Fibroblast of upper back skin (primary cell): ENCODE measurements at regions not wholly inside any gene's neighbourhood (a gene's known extent, or its start where the extent isn't known, plus 50 kb on each side); places are given as distances from the start of the nearest gene placed in this dataset.
"Not testable (repeated sequence)": the region's sequence is repeated elsewhere in the genome, so short reads cannot be mapped to it uniquely, and the experiment has no call there.

Source experiments
- DNase-seq: peaks from one replicate; pipeline ENCODE4 v3.0.0-alpha.2; 2013

DNA sequence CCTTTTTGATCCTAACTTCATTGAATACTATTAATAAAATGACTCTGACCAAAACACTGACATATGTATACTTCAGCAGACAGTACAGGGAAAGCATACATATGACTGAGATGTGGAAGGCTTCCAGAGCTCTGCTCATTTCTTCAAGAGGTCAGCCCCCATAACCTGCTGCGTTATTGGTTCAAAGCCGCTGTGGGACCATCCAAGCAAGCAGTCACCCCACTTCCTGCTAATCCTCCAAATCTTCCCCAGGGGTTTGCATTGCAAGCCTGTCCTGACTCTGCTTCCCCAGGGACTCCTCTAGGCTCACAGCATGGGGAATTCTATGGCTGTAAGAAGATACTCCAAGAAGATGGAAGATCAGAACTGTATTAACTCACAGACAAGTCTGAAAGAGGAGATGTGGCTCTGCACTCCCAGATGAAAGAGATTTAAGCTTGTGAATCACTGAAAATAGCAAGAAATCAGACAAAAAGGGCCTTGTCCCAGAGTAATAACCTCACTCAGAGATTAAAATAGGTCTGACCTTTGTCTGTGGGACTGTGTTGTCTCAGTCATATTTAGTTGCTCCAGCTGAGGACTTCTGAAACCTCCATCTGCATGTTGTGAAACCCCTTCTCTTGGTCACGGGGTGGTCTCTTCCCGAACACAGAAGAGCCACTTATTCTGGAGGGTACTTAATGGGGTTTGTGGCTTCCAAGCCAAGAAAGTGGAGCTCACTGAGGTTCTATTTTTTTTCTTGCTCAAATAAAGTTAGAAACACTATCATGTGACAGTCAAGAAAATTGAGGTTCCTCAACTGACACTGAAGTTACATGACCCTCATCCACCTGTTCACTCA lies 101.5 kb upstream of the MARCKS start:
- DNase-seq, result no peak

DNA sequence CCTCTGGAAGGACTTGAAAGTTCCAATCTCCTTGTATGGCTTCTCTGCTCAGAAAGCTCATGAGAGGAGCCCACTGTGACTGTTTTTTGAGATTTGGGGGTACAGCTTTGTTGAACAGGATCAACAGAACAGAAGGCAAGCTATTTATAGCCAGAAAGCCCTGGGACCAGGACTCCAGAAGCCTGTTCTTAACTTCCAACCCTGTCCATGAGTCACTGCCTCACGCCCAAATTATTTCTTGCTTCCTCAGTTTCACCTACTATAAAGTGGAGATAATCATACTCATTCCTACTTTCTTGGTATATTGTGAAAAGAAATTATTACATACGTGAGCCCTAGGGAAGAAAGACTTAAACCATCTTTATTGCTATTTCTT lies 100.9 kb upstream of the MARCKS start:
- DNase-seq, result no peak

DNA sequence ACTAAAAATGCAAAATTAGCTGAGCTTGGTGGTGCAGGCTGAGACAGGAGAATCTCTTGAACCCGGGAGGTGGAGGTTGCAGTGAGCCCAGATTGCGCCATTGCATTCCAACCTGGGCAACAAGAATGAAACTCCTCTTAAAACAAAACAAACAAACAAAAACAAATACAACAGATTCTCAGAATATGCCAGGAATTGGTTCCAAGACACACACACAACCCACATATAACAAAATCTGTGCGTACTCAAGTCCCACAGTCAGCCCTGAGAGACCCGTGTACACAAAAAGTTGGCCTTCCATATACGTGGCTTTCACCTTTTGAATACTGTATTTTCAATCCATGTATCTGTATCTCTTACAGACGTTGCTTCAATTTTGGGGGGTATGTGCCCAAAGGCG lies 98.9 kb upstream of the MARCKS start:
- DNase-seq, result no peak

DNA sequence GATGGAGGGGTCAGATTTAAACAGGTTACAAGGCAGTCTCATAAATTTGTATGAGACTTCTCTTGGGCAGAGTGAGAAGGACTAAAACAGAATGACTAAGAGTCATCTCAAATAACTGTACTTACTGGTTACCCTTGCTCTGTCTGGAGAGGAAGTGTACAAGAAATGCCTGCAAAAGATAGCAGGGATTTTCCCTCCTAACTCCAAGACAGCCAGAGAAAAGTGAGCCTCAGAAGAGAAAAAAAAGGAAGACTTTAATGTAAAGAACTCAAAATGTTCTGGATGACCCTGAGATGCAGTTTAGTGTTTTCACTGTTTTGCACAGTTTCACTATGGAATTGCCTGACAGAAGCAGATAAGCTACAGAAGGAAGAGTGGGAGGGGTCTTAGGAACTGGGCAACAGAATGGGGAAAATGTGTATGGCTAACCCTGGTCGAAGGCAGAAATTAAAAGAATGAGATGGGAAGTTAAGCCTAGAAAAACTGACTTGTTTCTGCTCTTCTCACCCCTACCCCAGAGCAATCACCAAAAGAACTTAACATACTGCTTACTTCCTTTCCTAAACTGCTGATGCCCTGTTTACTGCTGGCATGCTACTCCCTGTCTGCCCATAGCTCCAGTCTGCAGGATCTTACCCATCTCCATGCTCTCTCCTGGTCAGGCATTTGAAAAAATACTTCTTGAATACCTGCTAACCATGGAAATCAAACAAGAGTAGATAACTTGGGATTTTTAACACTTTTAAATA lies 98.1 kb upstream of the MARCKS start:
- no peak for DNase-seq

DNA sequence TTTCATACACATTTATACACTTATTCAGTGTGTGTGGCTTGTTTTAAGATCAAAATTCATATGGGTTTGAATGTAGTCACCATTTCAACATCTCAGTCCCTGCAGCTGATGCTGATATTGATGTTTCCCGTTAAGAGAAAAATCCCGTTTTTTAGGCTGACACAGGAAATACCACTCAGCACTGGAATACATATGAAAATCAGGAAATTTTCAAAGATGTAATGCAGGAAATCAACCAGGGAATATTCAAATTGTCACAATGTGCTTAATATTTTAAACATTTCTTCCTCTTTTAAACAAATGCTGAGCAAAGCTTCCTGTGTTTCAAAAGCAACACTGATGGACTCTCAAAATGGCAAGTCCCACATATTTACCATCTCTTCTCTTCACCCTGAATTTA lies 94.5 kb upstream of the MARCKS start:
- peak; percentile 63 for DNase-seq

DNA sequence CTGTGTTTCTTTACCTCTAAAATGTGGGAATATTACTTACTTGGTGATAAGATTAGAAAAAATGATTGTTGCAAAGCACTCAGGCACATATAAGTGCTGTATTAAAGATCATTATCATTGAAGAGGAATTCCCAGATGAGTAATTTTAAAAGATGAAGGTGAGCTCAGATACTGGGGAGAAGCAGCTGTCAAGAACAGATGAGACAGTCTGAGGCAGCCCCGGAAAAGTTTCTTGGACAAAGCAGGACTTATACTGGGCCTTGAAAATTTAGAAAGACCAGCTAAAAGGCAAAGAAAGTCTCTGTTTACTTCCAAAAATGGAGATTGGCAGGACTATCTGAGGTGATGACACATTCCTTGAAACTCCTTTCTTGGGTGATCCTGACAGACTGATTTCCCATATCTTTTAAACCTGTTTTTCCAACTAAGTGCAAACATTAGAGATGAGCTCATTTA lies 93.8 kb upstream of the MARCKS start:
- no peak for DNase-seq

DNA sequence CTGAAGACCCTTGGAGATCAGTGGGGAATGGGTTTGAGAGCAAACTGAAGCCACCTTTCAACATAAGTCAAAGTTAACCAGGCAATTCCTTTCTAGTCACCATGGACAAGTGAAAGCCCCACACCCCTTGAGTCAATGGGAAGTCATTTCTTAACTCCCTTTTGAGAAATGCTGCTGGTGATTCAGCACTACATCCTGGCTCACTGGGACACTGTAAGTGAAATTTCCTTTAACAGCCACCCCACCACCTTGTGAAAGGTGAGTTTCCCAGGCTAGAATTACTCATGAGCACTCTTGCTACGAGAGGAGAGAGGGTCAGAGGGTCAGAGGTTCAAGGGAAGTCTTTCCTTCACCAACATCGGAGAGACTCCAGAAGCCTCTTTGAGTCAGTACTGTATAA lies 93.3 kb upstream of the MARCKS start:
- peak; percentile 63 for DNase-seq

DNA sequence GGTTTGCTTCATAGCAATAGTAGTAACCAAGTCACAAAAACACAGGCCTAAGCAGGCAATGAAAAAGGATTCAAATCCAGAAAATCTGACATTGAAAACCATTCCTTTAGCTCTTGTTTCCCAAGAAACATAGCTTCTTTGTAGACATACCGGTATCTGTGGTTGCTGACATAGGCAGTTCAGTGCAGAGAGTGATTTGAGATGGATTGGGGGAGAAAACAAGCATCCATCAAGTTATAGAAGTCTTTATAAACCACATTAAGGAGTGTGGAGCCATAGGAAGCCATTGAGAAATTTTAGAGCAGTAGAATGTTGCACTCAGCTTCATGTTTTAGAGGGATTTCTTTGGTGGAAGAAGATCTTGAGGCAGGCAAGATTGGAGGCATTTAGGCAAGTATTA lies 91.2 kb upstream of the MARCKS start:
- no peak for DNase-seq

DNA sequence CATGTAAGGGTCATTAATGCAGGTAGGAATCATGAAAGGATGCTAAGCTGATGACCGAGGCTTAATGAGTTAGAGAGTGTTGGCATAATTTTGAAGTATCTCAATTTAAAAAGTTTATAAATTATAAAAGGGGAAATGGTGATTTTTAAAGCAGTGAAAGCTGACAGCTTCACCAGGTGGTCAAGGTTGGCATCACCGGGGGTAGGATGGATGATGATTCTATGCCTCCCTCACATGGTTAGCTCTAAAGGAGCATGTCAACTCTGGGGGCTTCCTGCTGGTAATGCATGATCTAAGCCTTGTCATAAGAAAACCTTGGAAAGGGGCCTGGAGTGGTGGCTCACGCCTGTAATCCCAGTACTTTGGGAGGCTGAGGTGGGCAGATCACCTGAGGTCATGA lies 89.2 kb upstream of the MARCKS start:
- no peak for DNase-seq

DNA sequence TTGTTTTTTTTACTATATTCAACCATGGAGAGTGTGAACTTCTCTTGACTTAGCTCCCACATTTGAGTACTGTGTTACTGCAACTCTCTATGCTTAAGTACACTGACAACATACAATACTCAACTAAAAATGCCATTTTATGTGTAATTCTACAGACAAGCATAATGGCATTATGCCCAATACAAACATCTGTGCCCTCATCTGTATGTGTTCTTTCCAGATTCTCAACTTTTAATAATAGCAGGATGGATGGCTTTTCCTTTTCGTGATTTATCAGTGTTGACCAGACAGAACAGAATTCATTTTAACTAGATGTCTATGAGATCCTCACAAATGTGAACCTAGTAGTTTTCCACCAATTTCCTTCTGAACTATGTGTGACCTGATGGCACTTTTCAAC lies 84.2 kb upstream of the MARCKS start:
- DNase-seq, result no peak

DNA sequence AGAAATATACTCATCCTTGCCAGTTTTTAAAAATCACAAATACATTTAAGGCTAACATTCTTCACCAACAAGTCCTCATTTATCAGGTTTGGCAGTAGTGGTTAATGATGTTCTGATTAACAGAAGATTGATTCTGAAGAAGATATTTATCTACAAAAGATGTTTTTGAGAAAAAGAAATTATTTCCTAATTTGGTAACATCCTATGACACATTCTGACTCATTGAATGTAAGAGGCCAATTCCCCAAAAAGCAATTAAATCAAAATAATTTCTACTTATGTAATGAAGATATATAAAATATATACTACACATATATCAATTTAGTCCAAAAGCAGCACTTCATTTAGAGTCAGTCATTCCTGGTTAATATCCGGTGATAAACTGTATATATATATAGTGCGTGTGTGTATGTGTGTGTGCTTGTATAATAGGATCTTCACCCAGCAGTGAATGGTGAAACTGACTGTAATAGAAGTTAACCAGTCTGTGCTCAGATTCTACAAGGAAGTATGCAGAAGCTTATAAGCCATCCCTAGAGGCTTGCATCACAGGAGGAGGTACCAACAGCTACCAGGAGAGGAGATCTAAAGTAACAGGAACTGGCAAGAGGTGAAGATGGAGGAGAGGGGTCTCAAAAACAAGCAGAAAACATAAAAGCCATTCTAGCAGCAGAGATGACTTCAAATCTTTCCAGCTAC lies 82.9 kb upstream of the MARCKS start:
- peak; percentile 91 for DNase-seq

DNA sequence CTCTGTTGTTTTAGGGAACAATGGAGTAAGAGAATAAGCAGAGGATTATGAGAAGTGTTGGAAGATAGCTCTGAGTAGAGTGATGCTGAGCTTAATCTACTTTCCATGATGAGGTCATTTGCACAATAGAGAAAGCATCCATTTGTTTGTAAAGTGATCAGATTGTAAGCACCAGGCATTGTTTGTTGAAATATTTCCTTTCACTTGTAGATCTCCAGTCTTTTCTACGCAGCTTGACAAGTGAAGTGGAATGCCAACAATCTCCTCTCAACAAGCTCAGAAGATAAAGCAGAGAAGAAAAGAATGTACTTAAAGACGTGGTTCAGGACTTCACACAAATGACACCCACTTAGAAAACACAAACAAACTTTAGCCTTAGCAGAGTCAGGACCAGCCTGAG lies 80.1 kb upstream of the MARCKS start:
- no peak for DNase-seq

DNA sequence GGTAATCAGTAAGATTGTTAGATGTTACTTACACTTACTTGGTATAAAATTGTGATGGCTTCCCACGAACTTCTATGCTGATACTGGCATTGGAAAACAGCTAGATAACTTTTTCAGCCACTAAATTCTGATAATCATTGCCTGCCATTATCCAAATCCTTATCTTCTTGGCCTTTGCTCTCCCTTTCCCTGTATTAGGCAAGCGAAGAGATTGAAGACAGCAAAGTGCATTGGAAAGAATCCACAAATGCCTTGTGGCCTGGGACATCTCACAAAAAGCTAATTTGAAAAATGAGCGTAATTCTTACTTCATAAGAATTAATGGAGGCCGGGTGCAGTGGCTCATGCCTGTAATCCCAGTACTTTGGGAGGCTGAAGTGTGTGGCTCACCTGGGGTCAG lies 79.5 kb upstream of the MARCKS start:
- no peak for DNase-seq

DNA sequence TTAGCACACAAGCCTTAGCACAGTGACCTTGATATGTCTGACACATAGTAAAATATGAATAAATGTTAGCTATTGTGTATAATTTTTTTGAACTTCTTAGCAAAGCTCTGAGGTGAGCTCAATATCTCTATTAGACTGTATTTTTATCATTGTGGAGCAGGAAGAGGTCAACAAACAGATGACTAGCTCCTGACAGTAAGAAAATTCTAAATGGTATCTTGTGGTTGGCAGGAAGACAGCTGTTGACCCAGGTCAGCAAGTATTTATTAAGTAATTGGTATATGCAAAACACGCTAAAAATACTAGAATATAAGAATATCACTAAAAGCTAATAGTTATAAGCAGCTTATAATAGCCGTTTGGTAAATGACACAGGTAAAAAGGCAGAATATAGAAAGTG lies 77.5 kb upstream of the MARCKS start:
- no peak for DNase-seq

DNA sequence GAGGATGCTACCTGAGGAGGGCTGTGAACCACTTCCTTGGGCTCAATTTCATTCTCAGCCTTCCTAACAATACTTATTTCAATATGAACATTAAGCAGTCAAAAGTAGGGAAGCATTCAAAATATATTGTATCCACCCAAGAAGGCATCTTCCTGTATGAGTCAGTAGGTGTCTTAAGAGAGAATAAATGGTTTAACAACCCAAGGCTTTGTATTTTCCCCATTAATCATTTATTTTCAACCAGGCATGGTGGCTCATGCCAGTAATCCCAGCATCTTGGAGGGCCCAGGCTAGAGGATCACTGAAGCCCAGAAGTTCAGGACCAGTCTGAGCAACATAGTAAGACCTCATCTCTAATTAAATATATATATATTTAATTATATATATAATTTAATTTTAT lies 74.5 kb upstream of the MARCKS start:
- peak; percentile 17 for DNase-seq

DNA sequence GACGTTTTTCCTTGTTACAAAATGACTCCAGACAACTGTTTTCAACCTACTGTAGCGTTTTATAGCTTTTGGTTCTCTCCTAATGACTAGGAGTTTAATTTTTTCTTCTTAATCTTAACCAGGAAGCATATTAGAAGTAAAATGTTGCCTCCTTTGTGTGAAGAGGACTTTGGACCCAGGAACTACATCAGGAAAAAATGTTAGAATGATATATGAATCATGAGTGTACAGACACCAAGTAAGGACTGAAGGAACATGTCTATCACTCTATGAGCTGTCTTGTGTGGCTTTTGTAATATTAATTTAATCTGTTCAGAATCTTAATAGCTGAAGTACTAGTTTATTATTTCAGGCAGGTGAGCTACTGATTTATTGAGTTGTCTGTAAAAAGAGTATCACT lies 71.0 kb upstream of the MARCKS start:
- DNase-seq, result no peak

DNA sequence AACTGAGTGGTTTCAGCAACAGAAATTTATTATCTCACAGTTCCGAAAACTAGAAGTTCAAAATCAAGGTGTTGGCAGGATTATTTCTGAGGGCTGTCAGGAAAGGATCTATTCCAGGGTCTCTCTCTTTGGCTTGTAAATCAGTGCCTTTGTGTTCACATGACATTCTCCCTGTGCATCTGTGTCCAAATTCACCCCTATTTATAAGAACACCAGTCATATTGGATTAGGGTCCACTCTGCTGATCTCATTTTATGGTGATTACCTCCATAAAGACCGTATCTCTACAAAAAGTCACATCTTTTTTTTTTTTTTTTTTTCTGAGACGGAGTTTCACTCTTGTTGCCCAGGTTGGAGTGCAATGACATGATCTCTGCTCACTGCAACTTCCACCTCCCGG lies 68.6 kb upstream of the MARCKS start:
- no peak for DNase-seq

DNA sequence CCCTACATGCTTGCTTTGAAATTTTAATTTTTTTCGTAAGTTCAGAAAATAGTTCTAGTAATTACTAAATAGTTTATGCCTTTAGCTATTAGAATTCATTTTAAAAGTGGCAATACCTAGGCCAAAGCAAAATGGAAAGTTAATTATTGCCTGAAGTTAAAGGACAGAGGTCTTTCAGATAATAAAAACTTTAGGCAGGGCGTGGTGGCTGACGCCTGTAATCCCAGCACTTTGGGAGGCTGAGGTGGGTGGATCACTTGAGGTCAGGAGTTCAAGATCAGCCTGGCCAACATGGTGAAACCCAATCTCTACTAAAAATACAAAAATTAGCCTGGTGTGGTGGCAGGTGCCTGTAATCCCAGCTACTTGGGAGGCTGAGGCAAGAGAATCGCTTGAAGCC lies 65.9 kb upstream of the MARCKS start:
- DNase-seq, result not testable (repeated sequence)

DNA sequence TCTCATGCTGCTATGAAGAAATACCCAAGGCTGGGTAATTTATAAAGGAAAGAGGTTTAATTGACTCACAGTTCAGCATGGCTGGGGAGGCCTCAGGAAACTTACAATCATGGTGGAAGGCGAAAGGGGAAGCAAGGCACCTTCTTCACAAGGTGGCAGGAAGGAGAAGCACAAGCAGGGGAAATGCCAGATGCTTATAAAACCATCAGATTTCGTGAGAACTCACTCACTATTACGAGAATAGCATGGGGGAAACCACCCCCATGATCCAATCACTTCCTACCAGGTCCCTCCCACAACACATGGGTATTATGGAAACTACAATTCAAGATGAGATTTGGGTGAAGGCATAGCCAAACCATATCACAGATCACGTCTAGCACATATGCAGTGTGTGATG lies 61.8 kb upstream of the MARCKS start:
- DNase-seq, result not testable (repeated sequence)

DNA sequence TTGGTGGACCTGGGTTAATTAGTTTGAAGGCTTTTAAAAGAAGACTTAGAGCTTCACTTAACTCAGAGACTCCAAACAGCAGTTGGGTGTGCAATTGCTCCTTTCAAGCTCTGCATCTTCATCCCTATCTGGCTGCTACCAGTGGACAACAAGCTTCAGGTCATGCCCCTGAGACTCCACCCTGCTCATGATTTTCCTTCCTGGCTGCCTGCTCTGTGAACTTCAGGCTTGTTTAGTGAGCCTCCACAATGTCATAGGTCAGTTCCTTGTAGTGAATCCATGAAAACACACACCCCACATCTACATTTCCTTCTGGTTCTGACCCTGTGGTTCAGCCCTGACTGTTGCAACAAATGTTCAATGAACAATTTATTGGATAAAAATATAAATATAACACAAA lies 61.1 kb upstream of the MARCKS start:
- no peak for DNase-seq

DNA sequence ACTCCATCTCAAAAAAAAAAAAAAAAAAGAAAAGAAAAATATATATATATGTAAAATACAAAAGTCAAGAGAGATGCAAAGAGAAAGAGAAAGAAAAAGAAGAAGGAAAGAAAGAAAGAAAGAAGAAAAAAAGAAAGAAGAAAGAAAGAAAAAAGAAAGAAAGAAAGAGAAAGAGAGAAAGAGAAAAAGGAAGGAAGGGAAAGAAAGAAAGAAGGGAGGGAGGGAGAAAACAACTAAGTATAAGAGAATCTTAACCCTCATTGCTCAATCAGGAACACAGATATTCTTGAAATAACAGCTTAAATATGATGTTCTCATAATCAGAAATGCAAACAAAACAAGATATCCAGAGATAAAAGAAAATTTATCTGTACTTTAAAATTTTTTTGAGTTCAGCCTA lies 54.4 kb upstream of the MARCKS start:
- no peak for DNase-seq

DNA sequence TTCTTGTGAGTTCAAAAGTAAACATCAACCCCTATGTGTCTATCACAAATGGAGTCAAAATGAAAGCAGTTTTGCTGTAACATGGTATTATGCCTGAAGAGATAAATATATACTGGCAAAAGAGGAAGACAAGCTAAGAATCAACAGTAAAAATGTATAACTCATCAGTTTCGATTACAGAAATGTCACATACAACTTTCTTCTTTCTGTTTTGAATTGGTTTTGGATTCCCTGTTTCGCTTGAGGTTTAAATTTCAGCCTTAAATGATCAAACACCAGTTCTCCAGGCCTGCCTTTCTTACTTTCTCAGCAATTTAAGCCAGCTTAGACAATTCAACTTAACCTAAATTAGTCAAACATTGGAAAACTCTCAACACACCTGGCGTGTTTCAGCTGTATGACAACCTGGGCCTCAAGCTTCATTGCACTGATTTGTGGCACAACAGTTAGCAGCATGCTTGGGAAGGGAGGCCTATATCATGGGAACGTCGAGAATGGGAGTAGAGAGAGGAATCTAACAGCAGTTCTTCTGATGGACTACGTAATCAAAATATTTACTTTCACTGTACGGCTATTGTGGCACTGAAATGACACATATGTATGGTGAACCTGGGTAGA lies 51.9 kb upstream of the MARCKS start:
- DNase-seq, result no peak

DNA sequence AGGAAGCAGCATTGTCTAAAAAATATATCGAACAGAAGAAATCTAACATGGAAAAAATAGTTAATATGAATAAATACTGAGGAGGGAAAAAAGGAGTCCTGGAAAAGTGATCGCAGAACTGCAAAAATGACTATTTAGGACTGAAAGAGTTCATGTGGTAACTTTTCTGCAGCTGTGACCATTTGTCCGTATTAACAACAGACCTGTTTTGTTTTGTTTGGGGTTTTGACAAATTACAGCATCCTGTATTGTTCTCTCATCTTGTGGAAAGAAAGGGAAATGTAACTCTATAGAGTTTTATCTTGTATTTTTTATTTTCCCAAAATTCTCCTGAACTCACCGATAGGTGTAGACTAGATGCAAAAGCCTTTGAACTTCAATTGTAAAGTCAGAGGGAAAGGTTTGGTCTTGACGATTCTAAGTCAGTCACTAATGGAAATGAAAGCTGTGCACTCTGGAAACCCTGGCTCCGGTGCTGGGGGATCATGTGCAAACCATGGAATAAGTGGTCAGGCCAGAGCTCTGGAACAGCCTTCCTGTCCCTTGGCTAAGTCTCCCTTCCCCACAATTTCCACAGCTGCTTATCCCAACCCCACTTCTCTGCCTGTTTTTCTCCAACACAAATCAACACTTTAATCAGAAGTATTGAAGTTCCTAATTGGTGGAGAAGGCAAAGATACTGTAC lies 51.2 kb upstream of the MARCKS start:
- DNase-seq, result no peak
